Endothelial cell of umbilical vein (primary cell): ENCODE measurements at regions not wholly inside any gene's neighbourhood (a gene's known extent, or its start where the extent isn't known, plus 50 kb on each side); places are given as distances from the start of the nearest gene placed in this dataset.

Source experiments
- BruUV-seq: library from RNA; stranded (reverse); fragments of 400-500 nt; replicated peaks from 2 replicates; lab custom pipeline; 2021; lab: Mats Ljungman, UMichigan
- CTCF ChIA-PET: fragments of 300-600, 350-600 bp; sonication (Branson Sonifier 250); formaldehyde crosslinking; loops from one replicate; lab custom pipeline; 2021; ENCODE audit warnings: antibody characterized with exemption, inconsistent platforms; lab: Charles Lee
- POLR2A ChIA-PET: fragments of 300-600, 350-600 bp; sonication (Branson Sonifier 250); formaldehyde crosslinking; loops from one replicate; lab custom pipeline; 2021; ENCODE audit warnings: antibody characterized with exemption, inconsistent platforms; lab: Charles Lee
- DNase-seq: peaks from one replicate; pipeline ENCODE4 v3.0.0-alpha.2; 2011; ENCODE audit warnings: low read depth, low spot score
- FAIRE-seq: peaks from 2 replicates; lab custom pipeline; 2011; peaks lifted over from hg19 to GRCh38; lab: Jason Lieb, UNC
- H2AFZ ChIP-seq: 2 replicates; pipeline ENCODE4 v1.6.0; 2012; ENCODE audit warnings: low read depth, low read length, control low read depth, inconsistent platforms
- H3K27ac ChIP-seq: 2 replicates; pipeline ENCODE4 v1.5.1; 2011; ENCODE audit warnings: low read depth, mild to moderate bottlenecking, control low read depth, low read length, moderate library complexity; ENCODE audit not compliant: insufficient read depth
- H3K27me3 ChIP-seq, 2 experiments: 2 replicates each; pipeline versions ENCODE4 v1.6.0 to v1.6.1; 2011; ENCODE audit warnings: low read length in 2 of 2, mixed read lengths in 1 of 2; ENCODE audit not compliant: control insufficient read depth in 2 of 2, insufficient read depth in 2 of 2
- H3K36me3 ChIP-seq, 2 experiments: 2 replicates in 1 of 2; 3 replicates in 1 of 2; pipeline ENCODE4 v1.5.1; 2011; ENCODE audit warnings: low read length in 2 of 2, mild to moderate bottlenecking in 1 of 2, moderate library complexity in 1 of 2; ENCODE audit not compliant: control insufficient read depth in 2 of 2, insufficient read depth in 2 of 2; ENCODE audit errors: extremely low read depth in 1 of 2
- H3K4me1 ChIP-seq: 3 replicates; pipeline ENCODE4 v1.5.1; 2011; ENCODE audit warnings: mild to moderate bottlenecking, low read length; ENCODE audit not compliant: control insufficient read depth, insufficient read depth; ENCODE audit errors: extremely low read depth
- H3K4me2 ChIP-seq: 2 replicates; pipeline ENCODE4 v1.6.1; 2011; ENCODE audit warnings: low read length, control low read depth, mixed read lengths; ENCODE audit not compliant: insufficient read depth
- H3K4me3 ChIP-seq, 3 experiments: fragments of 200-600 bp in 1 of 3; sonication (generic), shearing (Covaris generic) in 1 of 3; replicated peaks in 1 of 3; 2 replicates each; pipeline ENCODE4 v1.5.1; 2011 to 2016; ENCODE audit warnings: control low read depth in 3 of 3, low read length in 3 of 3, mild to moderate bottlenecking in 2 of 3, inconsistent platforms in 1 of 3, low read depth in 1 of 3, moderate library complexity in 1 of 3; ENCODE audit not compliant: insufficient read depth in 1 of 3
- H3K79me2 ChIP-seq: 2 replicates; pipeline ENCODE4 v1.6.0; 2012; ENCODE audit warnings: low read length, inconsistent platforms; ENCODE audit not compliant: control insufficient read depth, insufficient read depth
- H3K9ac ChIP-seq: replicated peaks from 2 replicates; pipeline ENCODE3; 2011; ENCODE audit warnings: low read length, control low read depth; ENCODE audit not compliant: insufficient read depth; ENCODE audit errors: extremely low read depth
- H3K9me1 ChIP-seq: replicated peaks from 3 replicates; pipeline ENCODE4 v1.6.0; 2011; ENCODE audit warnings: mild to moderate bottlenecking, low read length; ENCODE audit not compliant: control insufficient read depth, insufficient read depth; ENCODE audit errors: extremely low read depth
- H3K9me3 ChIP-seq: replicated peaks from 2 replicates; pipeline ENCODE4 v1.5.1; 2012; ENCODE audit warnings: low read length, inconsistent platforms; ENCODE audit not compliant: control insufficient read depth, insufficient read depth
- H4K20me1 ChIP-seq: replicated peaks from 2 replicates; pipeline ENCODE3; 2011; ENCODE audit warnings: mild to moderate bottlenecking, low read length; ENCODE audit not compliant: control insufficient read depth, insufficient read depth; ENCODE audit errors: extremely low read depth
- CTCF ChIP-seq, 2 donors: IDR thresholded peaks; 1 replicate in 1 of 2; 2 replicates in 1 of 2; pipeline ENCODE4 v1.5.1; 2011; ENCODE audit warnings: low read length in 2 of 2, mild to moderate bottlenecking in 2 of 2, moderate library complexity in 2 of 2, control low read depth in 1 of 2, inconsistent platforms in 1 of 2, low read depth in 1 of 2; ENCODE audit not compliant: insufficient read depth in 1 of 2; ENCODE audit errors: extremely low read depth in 1 of 2
- EZH2 ChIP-seq: IDR thresholded peaks from 2 replicates; pipeline ENCODE4 v1.6.1; 2012; ENCODE audit warnings: borderline replicate concordance, low read depth, mild to moderate bottlenecking, moderate library complexity, low read length, inconsistent platforms; ENCODE audit not compliant: severe bottlenecking
- FOS ChIP-seq: IDR thresholded peaks from 2 replicates; pipeline ENCODE4 v1.6.1; 2011; ENCODE audit warnings: mild to moderate bottlenecking, low read length, moderate library complexity, borderline replicate concordance; ENCODE audit not compliant: insufficient read depth
- GATA2 ChIP-seq: IDR thresholded peaks from 2 replicates; pipeline ENCODE4 v1.7.0; 2011; ENCODE audit warnings: low read depth, mild to moderate bottlenecking, moderate library complexity, mixed read lengths, low read length; ENCODE audit not compliant: insufficient read length, insufficient read depth
- JUN ChIP-seq: IDR thresholded peaks from 2 replicates; pipeline ENCODE4 v1.6.1; 2011; ENCODE audit warnings: borderline replicate concordance, low read depth; ENCODE audit not compliant: insufficient read length, insufficient read depth
- MAX ChIP-seq: IDR thresholded peaks from 2 replicates; pipeline ENCODE4 v1.6.1; 2011; ENCODE audit not compliant: insufficient read depth, insufficient read length
- MYC ChIP-seq: IDR thresholded peaks from one replicate; pipeline ENCODE4 v1.6.1; 2011; ENCODE audit warnings: mild to moderate bottlenecking, low read depth, low read length
- POLR2A ChIP-seq: IDR thresholded peaks from 2 replicates; pipeline ENCODE4 v1.6.1; 2012; ENCODE audit warnings: low read depth, mild to moderate bottlenecking, control low read depth, low read length
- POLR2AphosphoS5 ChIP-seq: IDR thresholded peaks from 2 replicates; pipeline ENCODE4 v1.6.1; 2012; ENCODE audit warnings: low read depth, mild to moderate bottlenecking, control low read depth, low read length, moderate library complexity; ENCODE audit not compliant: insufficient read depth
- dilution Hi-C: fragments of 300-500 bp; cut with MboI; formaldehyde crosslinking; loops from one replicate; pipeline ENCODE4 v1.15.0; 2019; ENCODE audit warnings: low sequenced_read_pairs; ENCODE audit not compliant: extremely low pct_ligation_motif_present
- intact Hi-C: fragments of 100-400 bp; cut with micrococcal nuclease; formaldehyde crosslinking; loops from one replicate; pipeline ENCODE4 v1.10.0; 2022

- TSS peak; percentile 46 for BruUV-seq
- no peaks in the 10 kb centered on the region for H3K79me2 ChIP-seq
- H3K27ac ChIP-seq = peak overlapping the region; percentile 88
- ChIA-PET CTCF (interaction anchor here (0.8 to 1.8 kb wide), 11 partner anchors 8 to 199 kb away, joined by 3 to 8 read pairs (median 4); no protein-coding TSS in a partner anchor), POLR2A (interaction anchor here (1.6 kb wide), 1 partner anchor 306 kb away, joined by 6 read pairs; the partner anchor contains the start of gene PHLDA1)
- peak overlapping the region; percentile 66 for H3K4me2 ChIP-seq
- TF ChIP-seq GATA2 = no peak
- TF ChIP-seq FOS = peak; percentile 56
- peak; percentile 32 for TF ChIP-seq JUN
- H3K4me3 ChIP-seq = no peak overlapping the region
- intact Hi-C loops (loop anchor here (1.0 to 10.0 kb wide), 6 partner anchors 55 to 729 kb away; no protein-coding TSS in a partner anchor), dilution Hi-C loops (no loop called here)
- no peaks in the 10 kb centered on the region for H3K9me3 ChIP-seq
- H3K27me3 ChIP-seq = no peaks in the 10 kb centered on the region
- H3K9me1 ChIP-seq = no peaks in the 10 kb centered on the region
- peak overlapping the region; percentile 30 for H3K9ac ChIP-seq
- no peaks in the 10 kb centered on the region for H4K20me1 ChIP-seq
- peak overlapping the region; percentile 28 for H2AFZ ChIP-seq
- no peaks in the 10 kb centered on the region for H3K36me3 ChIP-seq
- FAIRE-seq = peak; percentile 31
- H3K4me1 ChIP-seq = peaks cover 46% of the 10 kb centered on the region
- DNase-seq = peak; percentile 54
Measured at GRCh38 chr12:75725521-75726111, 214.2 kb upstream of the KRR1 start.

- no TSS peak for BruUV-seq
- peak overlapping the region; percentile 66 for H3K9ac ChIP-seq
- peak; percentile 88 for FAIRE-seq
Measured at GRCh38 chr12:75724928-75725312, 213.5 kb upstream of the KRR1 start.

More at GRCh38 chr12:75724928-75725312, 213.5 kb upstream of the KRR1 start:
- no peak overlapping the region for H2AFZ ChIP-seq
- no peaks in the 10 kb centered on the region for H3K36me3 ChIP-seq
- H3K27me3 ChIP-seq = no peaks in the 10 kb centered on the region
- no peaks in the 10 kb centered on the region for H3K9me3 ChIP-seq
- dilution Hi-C loops = no loop called here
- H4K20me1 ChIP-seq = no peaks in the 10 kb centered on the region
- peak overlapping the region; percentile 88 for H3K27ac ChIP-seq
- DNase-seq = peak; percentile 86
- no peak overlapping the region for H3K4me3 ChIP-seq
- peaks cover 46% of the 10 kb centered on the region for H3K4me1 ChIP-seq
- intact Hi-C loops = loop anchor here (1.0 to 10.0 kb wide), 7 partner anchors 56 to 730 kb away; no protein-coding TSS in a partner anchor
- no peaks in the 10 kb centered on the region for H3K9me1 ChIP-seq
- ChIA-PET POLR2A (interaction anchor here (1.6 kb wide), 1 partner anchor 306 kb away, joined by 6 read pairs; the partner anchor contains the start of gene PHLDA1), CTCF (interaction anchor here (0.8 to 1.8 kb wide), 11 partner anchors 9 to 306 kb away, joined by 3 to 8 read pairs (median 4); partner anchors contain the start of gene PHLDA1)
- TF ChIP-seq JUN (peak; percentile 66), FOS (peak; percentile 82), POLR2A (peak; percentile 35), MAX (no peak), MYC (peak; percentile 20), GATA2 (peak; percentile 79), POLR2AphosphoS5 (peak; percentile 30), EZH2 (no peak), CTCF (IDR thresholded peaks at IDR 0.05; ENCODE audit: extremely low read depth in 1 of 2, insufficient read depth in 1 of 2, low read depth in 1 of 2, low read length in 2 of 2) (no peak)
- H3K79me2 ChIP-seq = no peaks in the 10 kb centered on the region
- H3K4me2 ChIP-seq = peak overlapping the region; percentile 66
